ENCODE measurements at regions not wholly inside any gene's neighbourhood (a gene's known extent, or its start where the extent isn't known, plus 50 kb on each side); places are given as distances from the start of the nearest gene placed in this dataset.

- TF ChIP-seq CTCF (IDR thresholded peaks at IDR 0.05; ENCODE audit: low read depth, low read length) = no peak
Observed at GRCh38 chr1:213415691-213416380, 364.8 kb downstream of the RPS6KC1 start.

GRCh38 chr1:213416461-213417224 lies 365.6 kb downstream of the RPS6KC1 start:
- DNase-seq = no peak
- H3K27me3 ChIP-seq (ENCODE audit: insufficient read depth, low read depth, severe bottlenecking) = peaks cover 7% of the 10 kb centered on the region
- no peak for TF ChIP-seq CTCF (IDR thresholded peaks at IDR 0.05; ENCODE audit: low read depth, low read length)
- H3K36me3 ChIP-seq = no peaks in the 10 kb centered on the region
- H3K4me3 ChIP-seq (ENCODE audit: low read depth, low read length) = no peak overlapping the region
- no peak overlapping the region for H3K27ac ChIP-seq
- no peaks in the 10 kb centered on the region for H3K9me3 ChIP-seq (ENCODE audit: severe bottlenecking)

More at GRCh38 chr1:213415691-213416380, 364.8 kb downstream of the RPS6KC1 start:
- Histone ChIP-seq H3K27me3 (ENCODE audit: insufficient read depth, low read depth, severe bottlenecking) (peaks cover 7% of the 10 kb centered on the region), H3K36me3 (no peaks in the 10 kb centered on the region), H3K9me3 (ENCODE audit: severe bottlenecking) (no peaks in the 10 kb centered on the region), H3K27ac (no peak overlapping the region), H3K4me3 (ENCODE audit: low read depth, low read length) (no peak overlapping the region)
- DNase-seq = no peak

DNA sequence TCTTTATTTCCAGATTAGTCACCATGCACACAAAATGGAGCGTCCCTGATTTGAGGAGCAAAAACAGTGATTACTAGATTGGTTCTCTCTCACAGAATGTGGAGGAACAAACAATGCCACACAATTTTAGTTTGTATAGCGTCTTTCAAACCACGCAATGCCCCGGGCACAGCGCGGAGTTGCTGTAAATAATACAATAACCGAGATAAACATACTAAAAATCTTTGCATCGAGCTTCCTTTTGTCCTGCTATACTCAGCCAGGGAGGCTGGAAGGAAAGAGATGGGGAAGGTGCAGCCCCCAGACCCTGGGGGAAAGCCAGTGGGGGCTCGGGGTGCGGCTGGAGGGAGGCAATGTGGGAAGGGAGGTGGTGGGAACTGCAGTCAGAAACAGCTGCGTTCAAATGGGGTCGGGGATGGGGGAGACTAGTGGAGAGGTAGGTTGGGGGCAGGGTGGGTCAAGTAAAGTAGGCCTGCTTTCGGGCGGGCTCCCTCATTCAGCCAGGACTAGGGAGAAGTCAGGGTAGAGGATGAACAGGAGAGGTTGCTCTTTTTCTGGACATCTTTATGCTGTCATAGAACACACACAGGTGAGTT lies 366.3 kb downstream of the RPS6KC1 start:
- no peaks in the 10 kb centered on the region for H3K36me3 ChIP-seq
- TF ChIP-seq CTCF (IDR thresholded peaks at IDR 0.05; ENCODE audit: low read depth, low read length) = no peak
- no peak for DNase-seq
- peaks cover 7% of the 10 kb centered on the region for H3K27me3 ChIP-seq (ENCODE audit: insufficient read depth, low read depth, severe bottlenecking)
- H3K9me3 ChIP-seq (ENCODE audit: severe bottlenecking) = no peaks in the 10 kb centered on the region
- H3K27ac ChIP-seq = no peak overlapping the region
- no peak overlapping the region for H3K4me3 ChIP-seq (ENCODE audit: low read depth, low read length)

DNA sequence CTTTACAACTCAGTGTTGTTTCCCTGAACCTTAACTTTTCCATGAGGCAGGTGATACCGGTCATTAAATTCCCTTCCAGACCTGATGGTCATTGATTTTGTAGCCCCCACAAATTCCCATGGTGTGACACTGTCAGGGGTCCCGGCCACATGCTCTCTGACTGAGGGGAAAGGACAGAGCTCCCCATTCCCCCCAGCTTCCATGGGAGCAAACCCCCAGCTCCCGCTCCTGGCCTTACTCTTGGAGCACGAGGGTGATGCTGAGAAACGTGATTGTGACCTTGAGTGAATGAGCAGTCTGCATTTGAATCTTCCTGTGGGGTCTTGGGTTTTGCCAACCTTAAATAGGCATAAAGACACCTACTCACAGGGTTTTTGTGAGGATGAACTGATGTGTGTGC lies 366.8 kb downstream of the RPS6KC1 start:
- H3K36me3 ChIP-seq = no peaks in the 10 kb centered on the region
- no peak overlapping the region for H3K4me3 ChIP-seq (ENCODE audit: low read depth, low read length)
- peaks cover 7% of the 10 kb centered on the region for H3K27me3 ChIP-seq (ENCODE audit: insufficient read depth, low read depth, severe bottlenecking)
- H3K9me3 ChIP-seq (ENCODE audit: severe bottlenecking) = no peaks in the 10 kb centered on the region
- TF ChIP-seq CTCF (IDR thresholded peaks at IDR 0.05; ENCODE audit: low read depth, low read length) = no peak
- H3K27ac ChIP-seq = no peak overlapping the region
- no peak for DNase-seq

DNA sequence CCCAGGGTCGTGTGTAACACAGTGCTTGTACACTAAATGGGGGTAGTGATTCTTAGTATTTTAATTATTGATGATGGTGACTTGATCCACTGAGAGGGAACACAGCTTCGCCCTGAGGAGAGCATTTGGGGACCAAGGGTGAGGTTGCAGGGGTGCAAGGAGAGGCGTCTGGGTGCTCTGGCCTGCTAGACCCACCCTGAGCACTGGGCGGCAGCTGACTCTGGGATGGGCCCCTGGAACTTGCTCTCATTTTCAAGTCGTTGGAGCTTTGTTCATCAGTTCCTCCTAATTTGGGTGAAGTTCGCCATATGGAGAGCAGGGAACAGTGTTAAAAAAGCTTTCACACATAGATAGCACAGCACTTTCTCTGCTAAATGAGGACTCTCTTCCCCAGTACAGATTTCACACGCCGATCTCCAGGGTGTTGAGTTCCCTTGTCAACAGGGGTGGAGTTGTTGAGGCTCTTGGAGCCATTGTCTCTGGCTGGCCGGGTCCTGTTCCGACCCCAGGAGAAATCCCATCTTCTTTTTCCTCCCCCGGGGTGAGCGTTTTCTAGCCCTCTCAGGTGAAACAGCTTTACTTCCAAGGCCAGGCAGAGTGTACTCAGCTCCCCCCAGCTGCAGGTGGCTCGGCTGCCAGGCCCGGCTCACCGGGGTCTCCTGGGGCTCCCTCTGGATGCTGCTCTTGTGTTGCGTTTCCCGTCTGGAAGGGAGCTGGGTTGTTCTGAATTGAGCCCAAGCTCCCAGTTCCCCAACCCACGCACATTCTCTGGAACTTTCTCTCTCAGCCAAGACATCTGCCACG lies 367.4 kb downstream of the RPS6KC1 start:
- Histone ChIP-seq H3K27ac (no peak overlapping the region), H3K36me3 (no peaks in the 10 kb centered on the region), H3K4me3 (ENCODE audit: low read depth, low read length) (no peak overlapping the region), H3K9me3 (ENCODE audit: severe bottlenecking) (no peaks in the 10 kb centered on the region), H3K27me3 (ENCODE audit: insufficient read depth, low read depth, severe bottlenecking) (peaks cover 2% of the 10 kb centered on the region)
- no peak for TF ChIP-seq CTCF (IDR thresholded peaks at IDR 0.05; ENCODE audit: low read depth, low read length)
- no peak for DNase-seq
